ENCODE measurements at regions not wholly inside any gene's neighbourhood (a gene's known extent, or its start where the extent isn't known, plus 50 kb on each side); places are given as distances from the start of the nearest gene placed in this dataset.

- TF ChIP-seq, protein P1, sequence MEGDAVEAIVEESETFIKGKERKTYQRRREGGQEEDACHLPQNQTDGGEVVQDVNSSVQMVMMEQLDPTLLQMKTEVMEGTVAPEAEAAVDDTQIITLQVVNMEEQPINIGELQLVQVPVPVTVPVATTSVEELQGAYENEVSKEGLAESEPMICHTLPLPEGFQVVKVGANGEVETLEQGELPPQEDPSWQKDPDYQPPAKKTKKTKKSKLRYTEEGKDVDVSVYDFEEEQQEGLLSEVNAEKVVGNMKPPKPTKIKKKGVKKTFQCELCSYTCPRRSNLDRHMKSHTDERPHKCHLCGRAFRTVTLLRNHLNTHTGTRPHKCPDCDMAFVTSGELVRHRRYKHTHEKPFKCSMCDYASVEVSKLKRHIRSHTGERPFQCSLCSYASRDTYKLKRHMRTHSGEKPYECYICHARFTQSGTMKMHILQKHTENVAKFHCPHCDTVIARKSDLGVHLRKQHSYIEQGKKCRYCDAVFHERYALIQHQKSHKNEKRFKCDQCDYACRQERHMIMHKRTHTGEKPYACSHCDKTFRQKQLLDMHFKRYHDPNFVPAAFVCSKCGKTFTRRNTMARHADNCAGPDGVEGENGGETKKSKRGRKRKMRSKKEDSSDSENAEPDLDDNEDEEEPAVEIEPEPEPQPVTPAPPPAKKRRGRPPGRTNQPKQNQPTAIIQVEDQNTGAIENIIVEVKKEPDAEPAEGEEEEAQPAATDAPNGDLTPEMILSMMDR (IDR thresholded peaks at IDR 0.05), result no peak
- TF ChIP-seq POLR2A (IDR thresholded peaks at IDR 0.05), result no peak
Measured at GRCh38 chr11:133723056-133723455, 122.3 kb downstream of the SPATA19 start.
